NCI-H1105 treated with DMSO at 0.1 percent for 48 hours (cell line): ENCODE measurements at regions not wholly inside any gene's neighbourhood (a gene's known extent, or its start where the extent isn't known, plus 50 kb on each side); places are given as distances from the start of the nearest gene placed in this dataset.
"Not testable (repeated sequence)": the region's sequence is repeated elsewhere in the genome, so short reads cannot be mapped to it uniquely, and the experiment has no call there.

Source experiments
- DNase-seq: peaks from one replicate; lab custom pipeline; 2025; lab: John Stamatoyannopoulos, UW

DNA sequence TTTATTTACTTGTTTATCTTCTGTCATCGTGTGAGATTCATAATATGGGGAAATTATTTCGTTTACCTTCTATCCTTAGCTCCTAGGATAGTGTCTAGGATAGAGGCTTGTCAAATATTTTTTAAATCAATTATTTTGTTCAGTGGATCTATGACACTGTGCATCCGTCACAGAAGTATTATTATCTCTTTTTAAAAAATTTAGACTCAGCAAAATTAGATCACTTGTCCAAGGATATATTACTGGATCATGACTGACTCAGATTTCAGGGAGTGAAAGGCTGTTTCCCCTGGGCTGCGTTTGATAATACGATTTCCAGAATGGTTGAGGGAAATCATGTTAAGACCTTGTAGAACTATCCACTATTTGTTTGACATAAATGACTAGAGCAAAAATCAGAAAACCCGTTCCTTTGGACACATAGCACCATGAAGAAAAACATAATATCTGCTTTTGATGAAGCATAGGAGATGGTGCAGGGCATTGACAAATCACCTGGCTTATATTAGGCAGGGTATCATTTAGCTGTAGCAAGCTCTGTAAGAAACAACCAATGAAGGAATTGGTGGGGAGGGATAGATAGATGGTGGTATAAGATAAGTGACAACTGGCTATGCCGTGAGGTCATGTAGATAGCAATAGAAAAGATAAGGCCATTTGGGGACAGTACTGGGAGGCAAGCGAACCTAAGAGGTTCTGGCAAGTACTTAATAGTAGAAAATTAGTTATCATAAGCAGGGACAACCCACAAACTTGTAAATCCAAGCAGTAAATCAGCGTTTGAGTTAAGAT lies 465.2 kb upstream of the MAN1A1 start:
- no peak for DNase-seq

DNA sequence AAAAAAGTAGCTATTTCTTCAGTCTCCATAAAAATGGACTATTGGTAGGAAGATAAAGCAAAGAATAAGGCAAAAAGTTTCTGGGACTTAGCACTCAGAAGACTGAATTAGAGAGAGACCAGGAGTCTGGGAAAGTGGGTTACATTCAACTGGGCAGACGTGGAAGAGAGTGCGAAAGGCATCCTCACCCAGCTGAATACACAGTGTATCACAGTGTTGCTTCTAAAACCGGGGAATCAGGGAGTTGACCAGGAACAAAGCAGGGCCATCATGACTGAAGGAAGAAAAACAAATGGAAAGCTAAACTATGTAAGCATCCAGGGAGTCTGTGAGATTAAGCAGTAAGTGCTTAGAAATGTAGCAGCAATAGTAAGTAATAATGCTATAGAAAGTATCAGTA lies 452.9 kb upstream of the MAN1A1 start:
- DNase-seq: no peak

DNA sequence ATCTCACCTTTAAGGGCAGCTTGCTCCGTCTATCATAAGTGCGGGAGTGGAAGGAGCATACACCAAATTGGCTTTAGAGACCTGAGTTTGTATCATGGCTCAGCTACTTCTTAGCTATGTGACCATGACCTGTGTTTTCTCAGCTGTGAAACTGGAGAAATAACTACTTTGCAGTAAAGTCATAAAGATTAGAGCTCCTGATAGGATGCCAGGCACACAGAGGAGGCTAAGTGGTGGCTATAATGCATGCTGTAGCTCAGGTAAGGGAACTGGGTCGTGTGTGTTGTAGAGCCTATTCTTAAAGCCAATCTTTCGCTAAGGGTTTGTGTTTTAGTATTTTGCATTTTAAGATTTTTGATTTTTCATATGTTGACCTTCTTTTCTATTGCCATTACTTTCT lies 451.5 kb upstream of the MAN1A1 start:
- no peak for DNase-seq

DNA sequence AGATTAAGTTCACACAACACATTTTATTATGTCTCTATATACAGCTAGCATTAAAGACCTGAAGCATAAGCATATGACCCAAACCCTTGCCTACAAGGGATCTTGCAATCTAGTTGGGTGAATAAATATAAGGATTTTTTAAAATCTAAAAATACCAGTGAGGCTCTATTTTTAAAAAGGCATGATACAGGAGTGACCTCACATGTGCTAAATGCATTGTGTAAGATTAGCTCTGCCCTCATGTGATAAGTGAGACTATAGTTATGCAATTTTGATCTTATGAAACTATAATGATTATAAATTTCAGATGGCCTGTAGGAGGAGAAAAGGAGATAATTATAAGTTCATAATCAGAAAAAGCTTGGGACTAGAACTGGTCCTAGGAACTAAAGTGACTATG lies 451.0 kb upstream of the MAN1A1 start:
- DNase-seq: no peak

DNA sequence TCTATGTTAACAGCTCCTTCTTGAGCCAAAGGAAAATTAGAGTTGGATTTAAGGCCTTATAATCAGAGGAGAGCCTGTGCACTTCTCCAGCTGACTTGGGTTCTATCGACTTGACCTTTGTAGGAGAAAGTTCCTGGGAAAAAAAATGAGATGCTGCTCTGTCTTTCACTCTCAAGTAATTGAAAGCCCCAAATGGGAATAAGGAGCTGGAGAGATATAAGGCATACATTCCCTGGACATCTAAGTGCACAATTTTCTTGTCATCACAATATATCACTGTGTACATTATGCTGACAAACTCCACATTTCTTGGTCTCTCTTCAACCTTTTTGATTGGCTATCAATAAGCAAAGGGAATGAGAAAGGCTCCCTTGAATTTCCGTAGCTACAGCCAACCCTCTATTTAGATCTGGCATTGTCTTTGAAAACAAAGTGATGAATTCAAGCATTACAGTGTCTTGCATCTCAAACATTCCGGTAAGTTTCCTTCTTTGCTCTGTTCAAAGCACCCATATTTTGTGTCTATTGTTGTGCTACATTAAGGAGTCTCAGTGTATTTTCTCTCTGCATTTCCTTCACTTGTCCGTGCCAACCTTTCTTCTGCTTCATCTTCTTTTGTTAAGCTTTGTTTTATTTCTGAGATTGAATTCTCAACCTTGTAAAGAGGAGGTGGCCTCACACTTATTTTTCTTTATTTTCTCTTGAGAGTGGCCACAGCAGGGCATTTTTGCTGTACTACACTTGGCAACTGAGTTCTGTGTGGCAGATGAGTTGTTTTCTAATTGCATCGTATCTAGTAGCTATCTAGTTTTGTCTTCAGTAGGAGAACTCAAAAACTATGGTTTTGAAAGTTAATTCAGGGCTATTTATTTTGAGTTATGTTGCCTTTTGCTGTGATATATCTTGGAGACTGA lies 450.3 kb upstream of the MAN1A1 start:
- DNase-seq: no peak

DNA sequence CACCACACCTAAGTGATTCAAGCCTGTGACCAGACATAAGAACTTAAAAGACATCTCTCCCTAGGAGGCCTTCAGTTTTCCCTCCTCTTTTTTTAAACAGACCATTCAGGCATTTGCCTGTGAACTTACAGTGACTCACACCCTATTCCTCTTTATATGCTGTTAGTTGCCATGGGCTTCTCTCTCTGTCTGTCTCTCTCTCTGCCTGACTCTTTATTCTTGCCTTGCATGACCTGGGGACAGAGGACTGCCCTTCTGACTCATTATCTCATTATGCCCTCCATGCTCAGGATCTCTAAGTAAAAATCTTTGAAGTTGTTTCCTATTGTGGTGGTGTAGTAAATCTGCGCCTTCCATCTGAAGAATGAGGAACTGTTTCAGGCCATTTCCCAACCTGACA lies 442.2 kb upstream of the MAN1A1 start:
- no peak for DNase-seq

DNA sequence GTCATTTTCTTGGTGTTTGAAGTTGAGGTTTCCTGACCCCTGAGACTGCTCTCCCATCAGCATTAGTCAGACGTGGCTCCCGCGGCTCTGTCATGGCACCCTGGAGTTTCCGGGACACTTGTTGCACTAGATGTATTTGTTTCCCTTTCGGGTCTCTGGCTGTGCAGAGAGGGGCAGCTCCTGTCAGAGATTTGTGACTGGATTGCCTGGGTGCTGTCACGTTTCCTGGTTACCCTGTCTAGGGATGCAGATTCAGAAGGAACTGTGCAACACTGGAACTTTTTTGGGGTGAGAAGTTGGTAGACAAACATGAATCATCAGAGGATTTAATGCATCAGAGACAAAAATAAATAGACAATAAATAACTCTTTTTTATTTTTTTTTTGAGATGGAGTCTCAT lies 431.8 kb upstream of the MAN1A1 start:
- DNase-seq: no peak

DNA sequence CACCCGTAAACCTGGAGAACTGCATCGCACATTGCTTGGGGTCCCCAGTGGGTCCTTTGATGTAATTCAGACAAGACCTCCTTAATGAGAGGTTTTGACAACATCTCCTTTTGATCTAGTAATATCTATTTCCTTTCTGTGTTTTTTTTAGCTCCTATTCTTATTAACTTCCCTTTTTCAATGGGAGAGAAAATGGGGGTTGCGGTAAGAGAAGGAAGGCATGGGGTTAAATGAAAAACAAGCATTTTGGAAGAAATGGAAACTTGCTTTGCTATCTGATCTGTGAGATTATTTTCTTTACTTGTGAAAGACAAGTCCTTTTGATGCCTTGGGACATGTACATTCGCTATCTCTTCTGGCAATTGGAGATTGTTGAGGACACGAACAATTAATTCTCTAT lies 418.6 kb upstream of the MAN1A1 start:
- DNase-seq: no peak

DNA sequence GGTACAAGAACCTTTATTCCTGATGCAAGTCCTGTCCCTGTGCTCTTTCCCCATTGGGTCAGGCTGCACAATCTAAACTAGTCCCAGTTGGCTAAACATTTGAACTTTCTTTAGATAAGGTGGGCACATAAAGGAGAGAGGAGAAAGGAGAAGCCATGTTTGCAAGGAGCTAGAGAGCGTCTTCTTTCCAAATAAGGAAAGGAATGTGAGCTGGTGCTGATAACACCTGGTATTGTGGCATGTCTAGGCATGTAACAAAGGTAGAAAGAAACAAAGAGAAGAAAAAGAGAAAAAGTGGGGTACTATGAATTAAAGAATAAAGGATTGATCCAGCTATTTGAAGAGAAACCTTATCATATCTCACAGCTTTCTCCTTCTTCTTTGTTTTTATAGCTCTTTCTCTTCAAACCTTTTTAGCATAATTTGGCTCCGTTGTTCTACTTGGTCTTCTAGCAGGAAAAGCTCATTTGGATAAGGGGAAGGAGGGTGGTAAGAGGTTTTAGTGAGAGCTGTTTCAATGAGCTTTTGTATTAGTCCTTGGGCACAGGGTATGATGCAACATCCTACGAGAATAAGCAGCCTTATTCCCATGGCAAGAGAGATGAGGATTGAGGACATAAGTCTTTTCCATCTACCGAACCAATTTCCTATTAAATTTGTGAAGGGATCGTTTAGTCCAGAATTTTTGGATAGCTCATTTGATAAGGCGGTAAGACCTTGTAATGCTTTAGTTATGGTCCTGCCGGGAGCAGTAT lies 415.5 kb upstream of the MAN1A1 start:
- DNase-seq: no peak

DNA sequence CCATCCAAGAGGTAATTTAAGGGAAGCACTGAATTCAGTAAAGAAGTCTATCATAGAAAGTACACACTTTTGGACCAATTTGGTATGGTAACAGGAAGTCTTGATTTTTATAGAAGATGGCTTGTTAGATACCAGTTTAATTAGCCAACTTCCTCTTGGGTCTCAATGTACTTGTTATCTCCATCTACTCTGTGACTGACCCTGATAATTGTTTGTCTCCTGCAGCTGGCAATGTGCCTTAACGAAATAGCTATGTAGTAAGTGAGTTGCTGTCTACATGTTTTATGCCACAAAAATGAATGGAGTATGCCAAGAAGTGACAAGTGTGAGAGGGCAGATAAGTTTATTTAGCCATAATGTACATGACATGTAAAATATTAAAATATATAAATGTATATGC lies 410.5 kb upstream of the MAN1A1 start:
- DNase-seq: no peak

DNA sequence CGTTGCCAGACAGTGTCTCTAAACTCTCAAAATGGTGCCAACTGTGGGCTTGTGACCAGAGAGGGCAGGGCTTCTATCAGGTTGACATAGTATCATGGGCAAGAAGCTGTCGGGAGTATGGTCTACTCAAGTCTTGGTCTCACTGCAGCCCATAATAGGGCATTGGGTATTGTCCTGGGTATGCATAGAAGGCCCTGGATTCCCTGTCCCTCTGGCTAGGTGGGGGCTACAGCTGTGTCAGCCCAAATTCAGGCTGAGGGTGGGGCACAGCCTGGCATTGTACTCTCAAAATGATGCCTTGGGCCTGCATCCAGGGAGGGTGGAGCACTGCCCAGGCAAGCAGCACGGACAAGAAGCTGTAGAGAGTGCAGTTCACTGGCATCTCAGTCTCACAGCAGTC lies 408.8 kb upstream of the MAN1A1 start:
- no peak for DNase-seq

DNA sequence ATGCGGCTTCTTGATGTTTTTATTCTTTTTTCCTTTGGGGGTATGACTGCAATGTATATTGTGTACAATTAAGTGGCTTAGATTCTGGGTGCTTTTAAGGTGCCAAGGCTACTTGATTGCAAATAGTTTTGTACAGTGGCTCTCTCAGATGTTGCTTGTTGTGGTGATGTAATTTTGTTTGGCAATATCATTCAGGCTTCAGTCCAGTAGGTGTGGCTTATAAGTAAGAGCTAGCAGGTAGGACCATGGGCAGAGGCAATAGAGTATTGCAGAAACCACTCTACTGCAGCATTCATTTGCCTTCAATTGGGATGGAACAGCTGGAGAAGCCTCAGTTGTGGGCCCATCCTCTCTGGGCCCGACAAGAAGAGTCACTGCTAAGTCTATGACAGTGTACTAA lies 407.9 kb upstream of the MAN1A1 start:
- no peak for DNase-seq

DNA sequence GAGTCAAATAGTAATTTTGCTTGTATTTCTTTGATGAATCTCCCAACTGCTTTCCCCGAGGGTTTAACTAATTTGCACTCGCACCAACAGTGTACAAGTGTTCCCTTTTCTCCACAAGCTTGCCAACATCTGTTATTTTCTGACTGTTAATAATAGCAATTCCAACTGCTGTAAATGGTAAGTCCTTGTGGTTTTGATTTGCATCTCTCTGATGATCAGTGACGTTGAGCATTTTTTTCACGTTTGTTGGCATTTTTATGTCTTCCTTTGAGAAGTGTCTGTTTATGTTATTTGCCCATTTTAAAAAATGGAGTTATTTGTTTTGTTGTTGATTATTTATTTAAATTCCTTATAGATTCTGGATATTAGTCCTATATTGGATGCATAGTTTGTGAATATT lies 399.8 kb upstream of the MAN1A1 start:
- no peak for DNase-seq

DNA sequence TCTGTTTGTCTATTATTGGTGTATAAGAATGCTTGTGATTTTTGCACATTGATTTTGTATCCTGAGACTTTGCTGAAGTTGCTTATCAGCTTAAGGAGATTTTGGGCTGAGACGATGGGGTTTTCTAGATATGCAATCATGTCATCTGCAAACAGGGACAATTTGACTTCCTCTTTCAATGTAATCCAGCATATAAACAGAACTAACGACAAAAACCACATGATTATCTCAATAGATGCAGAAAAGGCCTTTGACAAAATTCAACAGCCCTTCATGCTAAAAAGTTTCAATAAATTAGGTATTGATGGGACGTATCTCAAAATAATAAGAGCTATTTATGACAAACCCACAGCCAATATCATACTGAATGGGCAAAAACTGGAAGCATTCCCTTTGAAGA lies 399.0 kb upstream of the MAN1A1 start:
- not testable (repeated sequence) for DNase-seq

DNA sequence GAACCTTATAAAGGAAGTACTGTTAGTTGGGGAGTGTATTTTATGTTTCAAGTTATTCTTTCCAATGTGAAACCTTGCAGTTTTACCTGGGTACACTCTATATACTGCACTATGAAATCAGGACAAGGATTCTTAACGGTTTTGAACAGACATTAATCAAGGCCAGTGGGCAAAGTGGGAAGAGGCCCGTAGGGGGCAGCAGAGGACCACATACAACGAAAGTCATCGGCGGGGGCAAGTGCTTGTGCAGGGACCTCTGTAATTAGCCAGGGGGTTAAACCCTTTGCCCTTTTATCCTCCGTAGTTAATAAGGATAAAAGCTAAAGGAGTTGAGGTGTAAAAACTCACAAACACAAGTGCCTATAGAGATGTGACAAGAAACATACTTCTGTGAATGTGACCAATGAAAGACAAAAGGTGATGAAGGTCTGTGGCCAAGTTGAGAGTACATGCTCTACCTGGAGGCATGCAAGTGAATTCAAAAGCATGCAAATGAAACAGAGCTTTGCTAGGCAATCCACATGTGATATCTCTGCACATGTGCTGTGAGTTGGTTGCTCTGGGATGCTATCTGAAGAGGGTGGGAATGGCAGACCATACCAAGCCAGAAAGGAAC lies 392.7 kb upstream of the MAN1A1 start:
- peak; percentile 43 for DNase-seq

DNA sequence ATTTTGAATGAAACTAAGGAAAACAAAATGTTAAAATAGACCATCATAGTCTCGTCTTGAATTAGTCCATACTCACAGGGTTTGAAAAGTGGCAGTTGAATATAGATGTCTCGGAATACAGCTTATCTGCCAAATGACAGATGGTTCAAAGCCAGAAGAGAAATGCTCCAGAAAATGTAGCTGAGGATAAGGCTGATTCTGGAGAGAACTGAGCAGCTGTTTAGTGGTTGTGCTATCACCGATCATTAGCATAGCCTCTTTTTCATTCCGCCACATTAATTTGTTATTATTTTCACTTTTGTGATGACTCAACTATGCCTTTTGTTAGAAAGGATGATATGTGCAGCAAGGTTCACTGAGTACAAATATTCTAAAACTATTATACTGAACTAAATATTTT lies 390.2 kb upstream of the MAN1A1 start:
- no peak for DNase-seq

DNA sequence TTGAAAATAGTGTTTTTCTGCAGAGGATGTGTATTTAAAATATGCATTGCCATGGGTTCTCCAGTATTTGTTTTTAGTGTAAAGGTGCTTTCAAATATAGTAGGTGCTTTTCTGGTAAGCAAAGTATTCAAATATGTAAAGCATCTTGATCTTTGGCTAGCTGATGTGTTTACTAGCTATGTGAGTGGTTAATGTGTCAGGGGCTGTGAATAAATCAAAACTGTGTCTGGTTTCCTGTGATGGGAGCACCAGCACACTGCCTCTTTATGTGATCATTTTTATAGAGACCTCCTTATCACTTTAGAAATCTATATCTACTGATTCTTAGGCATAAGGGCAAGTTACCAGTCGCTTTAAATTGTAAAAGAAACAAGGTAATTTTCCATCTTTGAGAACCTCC lies 388.9 kb upstream of the MAN1A1 start:
- no peak for DNase-seq

DNA sequence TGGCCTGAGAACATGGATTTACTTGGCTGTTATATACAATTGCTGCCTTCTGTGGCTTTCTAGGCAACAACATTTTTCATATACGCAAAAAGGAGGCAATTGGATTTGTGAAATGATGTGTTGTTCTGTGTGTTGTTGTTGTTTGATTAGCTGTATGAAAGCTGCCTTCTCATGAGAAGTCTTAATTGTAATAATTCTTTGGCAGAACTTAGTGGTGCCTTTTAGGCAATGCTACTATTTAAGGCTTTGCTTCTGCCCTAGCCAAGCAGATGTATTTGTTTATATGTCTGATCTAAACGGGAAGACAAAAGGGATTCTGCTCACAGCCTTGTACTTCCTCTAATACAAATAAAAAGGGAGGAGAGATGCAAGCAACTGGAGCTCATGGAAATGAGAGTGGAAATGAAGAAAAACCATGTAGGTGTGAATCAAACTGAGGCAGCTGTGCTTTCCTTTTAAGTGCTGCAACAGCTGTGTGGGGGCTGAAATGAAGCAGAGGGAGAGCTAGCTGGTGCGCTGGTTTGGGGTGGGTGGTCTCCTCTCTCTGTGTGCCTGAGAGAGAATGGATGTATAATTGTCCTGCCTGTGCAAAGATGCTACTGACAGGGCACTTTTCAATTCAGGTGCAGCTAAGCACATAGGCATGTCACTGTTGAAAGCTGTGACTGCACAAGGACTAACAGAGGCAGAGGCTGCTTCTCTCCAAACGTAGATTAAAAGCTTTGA lies 386.9 kb upstream of the MAN1A1 start:
- DNase-seq: no peak

DNA sequence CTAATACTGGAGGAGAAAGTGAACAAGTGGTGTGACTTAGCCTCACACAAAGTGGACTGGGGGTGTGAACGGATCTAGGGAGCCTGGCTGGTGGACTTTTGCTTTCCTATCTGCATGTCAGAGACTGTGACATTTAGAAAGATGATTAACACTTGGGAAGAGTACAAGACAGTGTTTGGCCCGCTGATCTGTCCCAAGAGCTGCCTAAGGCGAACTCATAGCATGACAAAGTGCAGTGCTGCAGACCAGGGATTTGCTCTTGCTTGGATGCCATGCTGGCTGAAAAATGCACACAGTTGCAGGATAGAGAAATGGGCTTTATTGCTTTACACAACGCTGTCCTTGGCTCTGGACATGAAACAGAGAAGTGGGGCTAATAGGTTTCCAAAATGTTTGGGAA lies 386.0 kb upstream of the MAN1A1 start:
- DNase-seq: no peak

DNA sequence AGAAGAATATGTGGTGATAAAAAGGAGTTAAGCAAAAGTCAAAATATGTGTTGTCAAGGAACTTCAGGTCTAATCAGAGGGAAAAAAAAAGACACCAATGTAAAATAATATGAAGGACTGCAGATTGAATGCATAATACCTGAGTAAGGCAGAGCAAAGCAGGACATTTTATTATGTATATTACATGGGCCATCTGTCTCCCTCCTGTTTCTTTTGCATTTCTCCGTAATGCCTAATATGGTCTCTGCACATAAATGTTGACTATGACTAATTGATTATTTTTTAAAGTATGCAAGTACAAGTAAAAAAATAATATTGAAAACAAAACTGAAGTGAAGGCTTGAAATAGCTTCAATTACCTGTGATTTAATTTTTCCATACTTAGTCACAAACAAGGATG lies 384.7 kb upstream of the MAN1A1 start:
- DNase-seq: no peak

DNA sequence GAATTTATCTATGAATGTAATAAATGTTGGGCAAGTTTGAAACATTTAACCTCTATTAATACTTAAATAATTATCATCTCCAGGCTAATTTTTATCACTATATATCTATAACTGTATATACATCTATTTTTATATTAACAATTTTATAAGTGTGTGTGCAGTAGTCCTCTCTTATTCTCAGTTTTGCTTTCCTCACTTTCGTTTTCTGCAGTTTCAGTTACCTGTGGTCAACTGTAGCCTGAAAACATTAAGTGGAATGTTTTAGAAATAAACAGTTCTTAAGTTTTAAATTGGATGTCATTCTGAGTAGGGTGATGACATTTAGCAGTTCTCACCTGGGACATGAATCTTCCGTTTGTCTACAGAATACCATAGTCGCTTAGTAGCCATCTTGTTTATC lies 379.4 kb upstream of the MAN1A1 start:
- DNase-seq: no peak
